GM23338 (cell line): ENCODE measurements at regions not wholly inside any gene's neighbourhood (a gene's known extent, or its start where the extent isn't known, plus 50 kb on each side); places are given as distances from the start of the nearest gene placed in this dataset.

Experiments
- CTCF ChIP-seq, 2 experiments: fragments of 200-600 bp in 1 of 2; sonication (generic) in 1 of 2; conservative IDR thresholded peaks; 2 replicates each; pipeline versions ENCODE4 v1.5.1 to v1.6.1; 2016 to 2017; ENCODE audit warnings: antibody characterized with exemption in 2 of 2, low read depth in 2 of 2, mild to moderate bottlenecking in 2 of 2, moderate library complexity in 1 of 2
- ETS1 ChIP-seq: IDR thresholded peaks from 2 replicates; pipeline ENCODE4 v1.6.1; 2016; ENCODE audit warnings: antibody characterized with exemption
- EZH2 ChIP-seq: fragments of 200-600 bp; sonication (generic); IDR thresholded peaks from one replicate; pipeline ENCODE4 v1.8.0; 2017; ENCODE audit warnings: antibody characterized with exemption, mild to moderate bottlenecking, low read depth; ENCODE audit not compliant: unreplicated experiment
- EZH2phosphoT487 ChIP-seq: fragments of 200-600 bp; sonication (generic); IDR thresholded peaks from one replicate; pipeline ENCODE4 v1.8.1; 2018; ENCODE audit warnings: antibody characterized with exemption; ENCODE audit not compliant: unreplicated experiment
- JUNB ChIP-seq: IDR thresholded peaks from one replicate; pipeline ENCODE4 v1.6.1; 2016; ENCODE audit warnings: antibody characterized with exemption; ENCODE audit not compliant: unreplicated experiment
- POLR2AphosphoS5 ChIP-seq: IDR thresholded peaks from 2 replicates; pipeline ENCODE4 v1.6.1; 2016; ENCODE audit warnings: antibody characterized with exemption, low read depth
- STAT1 ChIP-seq: IDR thresholded peaks from one replicate; pipeline ENCODE4 v1.6.1; 2016; ENCODE audit warnings: antibody characterized with exemption; ENCODE audit not compliant: unreplicated experiment
- ZNF331 ChIP-seq: fragments of 250-450 bp; sonication (Bioruptor Pico); IDR thresholded peaks from 2 replicates; pipeline ENCODE4 v1.5.0; 2020; ENCODE audit warnings: low read depth, mild to moderate bottlenecking, moderate library complexity
- TF ChIP-seq, protein P1 (sequence below): IDR thresholded peaks from one replicate; pipeline ENCODE4 v1.6.1; 2018; ENCODE audit warnings: antibody characterized with exemption; ENCODE audit not compliant: unreplicated experiment

- TF ChIP-seq CTCF (conservative IDR thresholded peaks at IDR 0.05; ENCODE audit: low read depth in 2 of 2) (no peak), EZH2 (no peak), EZH2phosphoT487 (no peak), STAT1 (no peak), ZNF331 (no peak), JUNB (no peak), POLR2AphosphoS5 (no peak), ETS1 (no peak)
- TF ChIP-seq, protein P1, sequence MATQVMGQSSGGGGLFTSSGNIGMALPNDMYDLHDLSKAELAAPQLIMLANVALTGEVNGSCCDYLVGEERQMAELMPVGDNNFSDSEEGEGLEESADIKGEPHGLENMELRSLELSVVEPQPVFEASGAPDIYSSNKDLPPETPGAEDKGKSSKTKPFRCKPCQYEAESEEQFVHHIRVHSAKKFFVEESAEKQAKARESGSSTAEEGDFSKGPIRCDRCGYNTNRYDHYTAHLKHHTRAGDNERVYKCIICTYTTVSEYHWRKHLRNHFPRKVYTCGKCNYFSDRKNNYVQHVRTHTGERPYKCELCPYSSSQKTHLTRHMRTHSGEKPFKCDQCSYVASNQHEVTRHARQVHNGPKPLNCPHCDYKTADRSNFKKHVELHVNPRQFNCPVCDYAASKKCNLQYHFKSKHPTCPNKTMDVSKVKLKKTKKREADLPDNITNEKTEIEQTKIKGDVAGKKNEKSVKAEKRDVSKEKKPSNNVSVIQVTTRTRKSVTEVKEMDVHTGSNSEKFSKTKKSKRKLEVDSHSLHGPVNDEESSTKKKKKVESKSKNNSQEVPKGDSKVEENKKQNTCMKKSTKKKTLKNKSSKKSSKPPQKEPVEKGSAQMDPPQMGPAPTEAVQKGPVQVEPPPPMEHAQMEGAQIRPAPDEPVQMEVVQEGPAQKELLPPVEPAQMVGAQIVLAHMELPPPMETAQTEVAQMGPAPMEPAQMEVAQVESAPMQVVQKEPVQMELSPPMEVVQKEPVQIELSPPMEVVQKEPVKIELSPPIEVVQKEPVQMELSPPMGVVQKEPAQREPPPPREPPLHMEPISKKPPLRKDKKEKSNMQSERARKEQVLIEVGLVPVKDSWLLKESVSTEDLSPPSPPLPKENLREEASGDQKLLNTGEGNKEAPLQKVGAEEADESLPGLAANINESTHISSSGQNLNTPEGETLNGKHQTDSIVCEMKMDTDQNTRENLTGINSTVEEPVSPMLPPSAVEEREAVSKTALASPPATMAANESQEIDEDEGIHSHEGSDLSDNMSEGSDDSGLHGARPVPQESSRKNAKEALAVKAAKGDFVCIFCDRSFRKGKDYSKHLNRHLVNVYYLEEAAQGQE = no peak
Measured at GRCh38 chr4:181432335-181432734, 810.9 kb upstream of the TENM3 start.
